HepG2 (cell line): ENCODE measurements at regions not wholly inside any gene's neighbourhood (a gene's known extent, or its start where the extent isn't known, plus 50 kb on each side); places are given as distances from the start of the nearest gene placed in this dataset.

Experiments
- ATAC-seq: fragments of 200-7000 bp; cut with Tn5 transposase; 3 replicates; pipeline ENCODE4 v1.9.1; 2020; ENCODE audit warnings: mild to moderate bottlenecking, moderate library complexity
- BruUV-seq: library from RNA; stranded (reverse); fragments of 400-500 nt; replicated peaks from 2 replicates; lab custom pipeline; 2021; lab: Mats Ljungman, UMichigan
- CTCF ChIA-PET: fragments of 300-600 bp; formaldehyde crosslinking; extraction: SDS; loops from one replicate; lab custom pipeline; 2021; ENCODE audit warnings: low total read pairs, inconsistent platforms, low intra/inter-chr PET ratio; lab: Yijun Ruan, JAX
- POLR2A ChIA-PET: fragments of 350-600 bp; sonication (Branson Sonifier 250); formaldehyde crosslinking; loops from one replicate; lab custom pipeline; 2020; ENCODE audit warnings: antibody characterized with exemption, inconsistent platforms; lab: Yijun Ruan, JAX
- DNase-seq: peaks from one replicate; pipeline ENCODE4 v3.0.0-alpha.2; 2015; ENCODE audit warnings: low spot score
- FAIRE-seq: peaks from 3 replicates; lab custom pipeline; 2011; peaks lifted over from hg19 to GRCh38; lab: Jason Lieb, UNC
- H2AFZ ChIP-seq: one replicate; pipeline ENCODE4 v1.6.1; 2011; ENCODE audit warnings: low read length, inconsistent platforms
- H3K27ac ChIP-seq: fragments of 300-600 bp; 3 replicates; pipeline ENCODE4 v1.8.0; 2011; ENCODE audit warnings: mixed run types, mild to moderate bottlenecking, mixed read lengths, low read length, inconsistent platforms; ENCODE audit not compliant: insufficient read depth; ENCODE audit errors: extremely low read length
- H3K27me3 ChIP-seq, 2 experiments: fragments of 200-600 bp in 1 of 2; 2 replicates in 1 of 2; 3 replicates in 1 of 2; pipeline versions ENCODE4 v1.6.0 to v1.8.0; 2011; ENCODE audit warnings: low read length in 2 of 2, mild to moderate bottlenecking in 2 of 2, moderate library complexity in 2 of 2, inconsistent platforms in 1 of 2; ENCODE audit not compliant: insufficient read depth in 2 of 2, control insufficient read depth in 1 of 2
- H3K36me3 ChIP-seq, 2 experiments: fragments of 200-600 bp in 1 of 2; replicated peaks in 1 of 2; 2 replicates in 1 of 2; 3 replicates in 1 of 2; pipeline versions ENCODE4 v1.5.1 to v1.8.0; 2011; ENCODE audit warnings: low read length in 2 of 2, inconsistent platforms in 1 of 2; ENCODE audit not compliant: insufficient read depth in 2 of 2, control insufficient read depth in 1 of 2
- H3K4me1 ChIP-seq: 2 replicates; pipeline ENCODE4 v1.5.1; 2012; ENCODE audit warnings: low read length, inconsistent platforms; ENCODE audit not compliant: insufficient read depth
- H3K4me2 ChIP-seq: 2 replicates; pipeline ENCODE4 v1.6.0; 2011; ENCODE audit warnings: low read depth, low read length, inconsistent platforms
- H3K4me3 ChIP-seq, 3 experiments: fragments of 200-600 bp in 1 of 3; sonication (generic), shearing (Covaris generic) in 1 of 3; replicated peaks in 1 of 3; 2 replicates each; pipeline ENCODE4 v1.5.1; 2011 to 2016; ENCODE audit warnings: low read length in 3 of 3, inconsistent platforms in 2 of 3, low read depth in 2 of 3, mild to moderate bottlenecking in 2 of 3, control low read depth in 1 of 3, mixed read lengths in 1 of 3; ENCODE audit not compliant: insufficient read depth in 1 of 3
- H3K79me2 ChIP-seq: one replicate; pipeline ENCODE4 v1.6.1; 2011; ENCODE audit warnings: low read length, inconsistent platforms; ENCODE audit not compliant: insufficient read depth
- H3K9ac ChIP-seq: 2 replicates; pipeline ENCODE4 v1.6.0; 2011; ENCODE audit warnings: mild to moderate bottlenecking, low read depth, low read length, inconsistent platforms; ENCODE audit not compliant: insufficient read depth
- H3K9me3 ChIP-seq: 2 replicates; pipeline ENCODE4 v1.5.1; 2012; ENCODE audit warnings: mild to moderate bottlenecking, low read length
- H4K20me1 ChIP-seq: 2 replicates; pipeline ENCODE4 v1.6.0; 2011; ENCODE audit warnings: inconsistent platforms, mild to moderate bottlenecking, low read length, moderate library complexity; ENCODE audit not compliant: insufficient read depth
- ELF3 ChIP-seq: IDR thresholded peaks from 2 replicates; pipeline ENCODE4 v1.6.1; 2016; ENCODE audit warnings: missing genetic modification reagents, missing compliant biosample characterization
- JDP2 ChIP-seq: sonication (generic); formaldehyde crosslinking; IDR thresholded peaks from 2 replicates; pipeline ENCODE4 v1.8.1; 2022; ENCODE audit warnings: missing genetic modification reagents, borderline replicate concordance
- KDM5B ChIP-seq: sonication (generic); formaldehyde crosslinking; IDR thresholded peaks from 2 replicates; pipeline ENCODE4 v1.4.0; 2020; ENCODE audit warnings: missing genetic modification reagents, mild to moderate bottlenecking, borderline replicate concordance
- MIXL1 ChIP-seq: IDR thresholded peaks from 2 replicates; pipeline ENCODE4 v1.6.1; 2016
- RBAK ChIP-seq: sonication (generic); formaldehyde crosslinking; IDR thresholded peaks from 2 replicates; pipeline ENCODE4 v1.5.1; 2020; ENCODE audit warnings: mild to moderate bottlenecking, missing genetic modification reagents
- RFX1 ChIP-seq: fragments of 450-650 bp; IDR thresholded peaks from 2 replicates; pipeline ENCODE4 v1.6.1; 2017
- RFXAP ChIP-seq: sonication (generic); formaldehyde crosslinking; IDR thresholded peaks from 2 replicates; pipeline ENCODE4 v1.4.0; 2020; ENCODE audit warnings: missing genetic modification reagents, borderline replicate concordance
- RORA ChIP-seq: sonication (generic); formaldehyde crosslinking; IDR thresholded peaks from 2 replicates; pipeline ENCODE4 v1.5.0; 2020; ENCODE audit warnings: mild to moderate bottlenecking, missing genetic modification reagents, moderate library complexity
- SNAPC2 ChIP-seq: sonication (generic); formaldehyde crosslinking; IDR thresholded peaks from 2 replicates; pipeline ENCODE4 v1.8.1; 2022; ENCODE audit warnings: mild to moderate bottlenecking, missing genetic modification reagents
- TBX3 ChIP-seq: fragments of 450-650 bp; IDR thresholded peaks from 2 replicates; pipeline ENCODE4 v1.6.1; 2017; ENCODE audit warnings: antibody characterized with exemption, mild to moderate bottlenecking, inconsistent platforms, borderline replicate concordance
- THYN1 ChIP-seq: sonication (generic); formaldehyde crosslinking; IDR thresholded peaks from 2 replicates; pipeline ENCODE4 v1.8.1; 2023; ENCODE audit warnings: low read depth, mild to moderate bottlenecking, moderate library complexity, missing genetic modification reagents, borderline replicate concordance
- ZBTB21 ChIP-seq: sonication (generic); formaldehyde crosslinking; IDR thresholded peaks from 2 replicates; pipeline ENCODE4 v1.4.0; 2020; ENCODE audit warnings: missing genetic modification reagents
- WGBS: methylation state at CpG from one replicate; pipeline ENCODE4 v1.1.6; 2017; ENCODE audit warnings: low lambda C conversion rate; 5-methylcytosine and 5-hydroxymethylcytosine counted together
- in situ Hi-C: cut with HindIII; loops from 2 replicates; pipeline ENCODE4 v1.10.0; 2017; ENCODE audit warnings: low pct_unique_long_range_greater_than_20kb; ENCODE audit not compliant: extremely low pct_ligation_motif_present
- intact Hi-C: fragments of 100-400 bp; cut with micrococcal nuclease; formaldehyde crosslinking; loops from one replicate; pipeline ENCODE4 v1.10.0; 2022; ENCODE audit not compliant: unreplicated experiment
- TF ChIP-seq, protein P1 (sequence below): fragments of 450-650 bp; IDR thresholded peaks from 2 replicates; pipeline ENCODE4 v1.6.1; 2016

DNA sequence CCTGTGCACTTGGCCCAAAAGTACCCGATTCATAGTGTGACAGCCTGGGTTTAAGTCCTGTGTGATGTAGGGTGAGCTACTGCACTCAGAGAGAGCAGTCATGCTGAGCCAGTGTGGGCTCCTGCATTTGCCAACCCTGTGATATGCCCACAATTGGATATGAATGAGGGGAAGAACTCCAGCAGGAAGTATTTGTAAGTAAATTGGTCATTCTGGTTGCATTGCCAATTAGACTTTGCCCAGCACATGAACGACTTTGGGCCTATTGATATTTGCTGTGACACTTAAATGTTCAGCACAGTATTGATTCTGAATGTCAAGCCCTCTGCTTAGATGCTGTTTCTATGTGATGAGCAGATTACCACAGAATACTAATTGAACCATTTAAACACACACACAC lies 570.9 kb downstream of the PIK3C3 start:
- ATAC-seq (peak; percentile 71), DNase-seq (no peak), FAIRE-seq (no peak)
- Histone ChIP-seq H3K79me2 (no peaks in the 10 kb centered on the region), H3K9me3 (peaks cover 5% of the 10 kb centered on the region), H3K4me1 (no peaks in the 10 kb centered on the region), H4K20me1 (no peaks in the 10 kb centered on the region), H3K9ac (no peak overlapping the region), H3K27me3 (no peaks in the 10 kb centered on the region), H3K27ac (no peak overlapping the region), H2AFZ (no peak overlapping the region), H3K4me2 (no peak overlapping the region), H3K36me3 (no peaks in the 10 kb centered on the region), H3K4me3 (no peak overlapping the region)
- POLR2A ChIA-PET, result no interaction called here
- in situ Hi-C loops (no loop called here), intact Hi-C loops (no loop called here)
- 0 out of 2 replicates have a peak, but pooled peaks have one; percentile 28 for TF ChIP-seq MIXL1 (CRISPR knock-in tag)
- peak; percentile 39; the same call in 1 of the 2 replicates for TF ChIP-seq TBX3
- no peak for TF ChIP-seq RFX1
- no peak for TF ChIP-seq KDM5B (CRISPR knock-in tag)
- WGBS, result 7% methylated on average over 2 of the region's 2 CpGs
- BruUV-seq, result no TSS peak
- CTCF ChIA-PET, result no interaction called here

DNA sequence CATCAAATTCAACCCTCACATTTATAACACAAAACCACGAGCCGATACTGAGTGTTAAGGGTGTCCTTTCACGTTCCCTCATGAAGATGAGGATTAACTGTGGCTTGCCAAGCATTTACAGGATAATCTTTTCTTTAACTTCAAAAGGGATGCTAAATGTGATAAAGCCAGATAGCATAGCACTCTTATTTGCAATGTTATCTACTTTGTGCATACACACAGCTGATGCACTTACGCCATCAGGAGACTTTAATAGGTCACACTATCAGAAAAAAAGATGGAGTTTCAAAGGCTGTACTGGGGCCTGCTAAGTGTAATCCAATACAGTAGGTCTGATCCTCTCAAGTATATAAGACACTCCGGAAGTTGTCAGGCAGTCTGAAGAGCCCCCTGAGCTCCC lies 572.7 kb downstream of the PIK3C3 start:
- Histone ChIP-seq H2AFZ (no peak overlapping the region), H3K9ac (no peak overlapping the region), H3K79me2 (no peaks in the 10 kb centered on the region), H3K9me3 (peaks cover 10% of the 10 kb centered on the region), H3K36me3 (no peaks in the 10 kb centered on the region), H3K27me3 (no peaks in the 10 kb centered on the region), H3K4me3 (no peak overlapping the region), H3K4me2 (no peak overlapping the region), H4K20me1 (no peaks in the 10 kb centered on the region), H3K27ac (no peak overlapping the region), H3K4me1 (no peaks in the 10 kb centered on the region)
- intact Hi-C loops, result no loop called here
- TF ChIP-seq ELF3 (no peak), RFXAP (CRISPR knock-in tag) (no peak), JDP2 (no peak), THYN1 (no peak), SNAPC2 (CRISPR knock-in tag) (no peak), ZBTB21 (CRISPR knock-in tag) (no peak), RBAK (CRISPR knock-in tag) (no peak), RORA (CRISPR knock-in tag) (no peak)
- TF ChIP-seq, protein P1, sequence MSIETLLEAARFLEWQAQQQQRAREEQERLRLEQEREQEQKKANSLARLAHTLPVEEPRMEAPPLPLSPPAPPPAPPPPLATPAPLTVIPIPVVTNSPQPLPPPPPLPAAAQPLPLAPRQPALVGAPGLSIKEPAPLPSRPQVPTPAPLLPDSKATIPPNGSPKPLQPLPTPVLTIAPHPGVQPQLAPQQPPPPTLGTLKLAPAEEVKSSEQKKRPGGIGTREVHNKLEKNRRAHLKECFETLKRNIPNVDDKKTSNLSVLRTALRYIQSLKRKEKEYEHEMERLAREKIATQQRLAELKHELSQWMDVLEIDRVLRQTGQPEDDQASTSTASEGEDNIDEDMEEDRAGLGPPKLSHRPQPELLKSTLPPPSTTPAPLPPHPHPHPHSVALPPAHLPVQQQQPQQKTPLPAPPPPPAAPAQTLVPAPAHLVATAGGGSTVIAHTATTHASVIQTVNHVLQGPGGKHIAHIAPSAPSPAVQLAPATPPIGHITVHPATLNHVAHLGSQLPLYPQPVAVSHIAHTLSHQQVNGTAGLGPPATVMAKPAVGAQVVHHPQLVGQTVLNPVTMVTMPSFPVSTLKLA, result no peak
- DNase-seq (no peak), ATAC-seq (no peak), FAIRE-seq (no peak)
- POLR2A ChIA-PET, result no interaction called here
- BruUV-seq, result no TSS peak
- CTCF ChIA-PET, result no interaction called here
- WGBS, result 69% methylated on average over 4 of the region's 5 CpGs
- in situ Hi-C loops, result no loop called here
